ENCODE measurements at regions not wholly inside any gene's neighbourhood (a gene's known extent, or its start where the extent isn't known, plus 50 kb on each side); places are given as distances from the start of the nearest gene placed in this dataset.

GRCh38 chr5:6029811-6030271 is 348.5 kb downstream of the MED10 start:
- TF ChIP-seq CTCF (IDR thresholded peaks at IDR 0.05; ENCODE audit: control insufficient read depth, extremely low read depth, insufficient read depth) = no peak
- no peak for DNase-seq (ENCODE audit: low read depth)
- no peak overlapping the region for H3K4me3 ChIP-seq (ENCODE audit: low read depth, low read length)

- no peak for DNase-seq (ENCODE audit: low read depth)
- no peak overlapping the region for H3K4me3 ChIP-seq (ENCODE audit: low read depth, low read length)
- no peak for TF ChIP-seq CTCF (IDR thresholded peaks at IDR 0.05; ENCODE audit: control insufficient read depth, extremely low read depth, insufficient read depth)
These were observed 351.5 kb downstream of the MED10 start for GRCh38 chr5:6026766-6027406.

GRCh38 chr5:6019612-6020011 is 358.7 kb downstream of the MED10 start:
- no peak overlapping the region for H3K4me3 ChIP-seq (ENCODE audit: low read depth, low read length)
- no peak for DNase-seq (ENCODE audit: low read depth)
- no peak for TF ChIP-seq CTCF (IDR thresholded peaks at IDR 0.05; ENCODE audit: control insufficient read depth, extremely low read depth, insufficient read depth)

DNA sequence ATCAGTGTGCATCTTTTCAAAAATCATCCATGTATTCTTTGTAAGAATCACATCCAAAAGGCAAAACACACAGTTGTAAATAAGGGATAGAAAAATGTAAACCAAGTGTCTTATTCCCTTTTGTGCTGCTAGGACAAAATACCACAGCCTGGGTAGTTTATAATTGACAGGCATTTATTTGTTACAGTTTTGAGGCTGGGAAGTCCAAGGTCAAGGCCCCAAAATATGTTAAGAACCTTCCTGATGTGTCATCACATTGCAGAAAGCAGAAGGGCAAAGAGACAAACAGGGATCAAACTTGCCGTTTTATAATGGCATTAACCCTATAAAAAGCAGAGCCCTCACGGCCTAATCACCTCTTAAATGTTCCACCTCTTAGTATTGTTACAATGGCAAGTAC is 364.8 kb downstream of the MED10 start:
- DNase-seq (ENCODE audit: low read depth) = no peak
- no peak for TF ChIP-seq CTCF (IDR thresholded peaks at IDR 0.05; ENCODE audit: control insufficient read depth, extremely low read depth, insufficient read depth)
- H3K4me3 ChIP-seq (ENCODE audit: low read depth, low read length) = no peak overlapping the region

DNA sequence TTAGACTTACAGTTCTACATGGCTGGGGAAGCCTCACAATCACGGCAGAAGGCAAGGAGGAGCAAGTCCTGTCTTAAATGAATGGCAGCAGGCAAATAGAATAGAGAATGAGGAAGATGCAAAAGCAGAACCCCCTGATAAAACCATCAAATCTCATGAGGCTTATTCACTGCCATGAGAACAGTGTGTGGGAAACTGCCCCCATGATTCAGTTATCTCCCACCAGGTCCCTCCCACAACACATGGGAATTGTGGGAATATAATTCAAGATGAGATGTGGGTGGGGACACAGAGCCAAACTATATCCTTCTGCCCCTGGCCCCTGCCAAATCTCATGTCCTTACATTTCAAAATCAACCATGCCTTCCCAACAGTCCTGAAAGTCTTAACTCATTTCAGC is 367.1 kb downstream of the MED10 start:
- H3K4me3 ChIP-seq (ENCODE audit: low read depth, low read length) = no peak overlapping the region
- TF ChIP-seq CTCF (IDR thresholded peaks at IDR 0.05; ENCODE audit: control insufficient read depth, extremely low read depth, insufficient read depth) = no peak
- DNase-seq (ENCODE audit: low read depth) = no peak

- no peak for TF ChIP-seq CTCF (IDR thresholded peaks at IDR 0.05; ENCODE audit: control insufficient read depth, extremely low read depth, insufficient read depth)
- DNase-seq (ENCODE audit: low read depth) = no peak
- H3K4me3 ChIP-seq (ENCODE audit: low read depth, low read length) = no peak overlapping the region
These were observed 371.5 kb downstream of the MED10 start for GRCh38 chr5:6006838-6007314.
